NT2/D1 (cell line): ENCODE measurements at regions not wholly inside any gene's neighbourhood (a gene's known extent, or its start where the extent isn't known, plus 50 kb on each side); places are given as distances from the start of the nearest gene placed in this dataset.

Source experiments
- SUZ12 ChIP-seq: IDR thresholded peaks from 2 replicates; pipeline ENCODE4 v1.6.1; 2011; ENCODE audit not compliant: insufficient read length, insufficient read depth; ENCODE audit errors: extremely low read depth
- YY1 ChIP-seq: IDR thresholded peaks from 2 replicates; pipeline ENCODE4 v1.6.1; 2011; ENCODE audit not compliant: insufficient read length, insufficient read depth

DNA sequence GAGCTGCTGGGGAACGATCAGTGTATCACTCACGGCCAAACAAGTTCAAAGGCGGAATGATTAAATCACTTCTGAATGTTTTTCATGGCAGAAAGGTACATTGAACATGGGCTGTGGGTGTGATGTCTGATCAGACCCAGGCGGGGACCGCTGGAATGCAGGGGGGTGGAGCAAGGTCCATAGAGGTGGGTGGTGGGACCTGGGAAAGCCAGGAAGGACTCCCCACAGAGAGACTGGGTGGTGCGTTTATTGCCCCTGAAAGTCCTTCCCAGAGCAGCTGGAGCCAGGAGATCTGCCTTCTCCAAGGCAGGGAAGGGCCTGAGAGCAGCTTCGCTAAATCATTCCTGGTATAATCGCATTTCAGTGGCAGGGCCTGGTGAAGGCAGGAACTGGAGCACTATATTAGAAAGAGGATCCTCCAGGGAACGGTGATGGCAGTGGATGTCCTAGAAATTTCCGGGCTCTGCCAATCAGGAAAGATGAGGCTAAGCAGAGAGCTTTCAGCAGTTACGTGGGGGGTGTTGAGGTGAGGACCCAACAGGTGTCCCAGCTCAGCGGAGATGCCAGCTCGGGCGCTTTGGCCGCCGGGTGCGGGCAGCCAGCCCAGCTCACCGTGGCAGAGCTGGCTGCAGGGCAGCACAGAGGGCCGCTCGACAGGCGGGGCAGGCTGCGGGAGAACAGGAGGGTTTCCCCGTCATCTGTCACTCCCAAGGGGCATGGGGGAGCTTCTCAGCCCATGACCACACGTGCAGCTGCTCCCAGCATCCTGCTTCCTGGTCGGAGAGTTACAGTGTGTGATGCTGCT, 271.7 kb downstream of the CTTN start:
- TF ChIP-seq YY1 (no peak), SUZ12 (no peak)
